Breast epithelium (tissue), 3 donors: ENCODE measurements at regions not wholly inside any gene's neighbourhood (a gene's known extent, or its start where the extent isn't known, plus 50 kb on each side); places are given as distances from the start of the nearest gene placed in this dataset.

ENCODE experiments used
- CTCF ChIP-seq, 3 donors: fragments of 450-650 bp; IDR thresholded peaks; one replicate each; pipeline ENCODE4 v1.5.1; 2016 to 2017; ENCODE audit warnings: antibody characterized with exemption in 3 of 3, mild to moderate bottlenecking in 3 of 3, moderate library complexity in 3 of 3
- POLR2A ChIP-seq: fragments of 450-650 bp; IDR thresholded peaks from one replicate; pipeline ENCODE4 v1.6.1; 2016; ENCODE audit warnings: antibody characterized with exemption, mild to moderate bottlenecking, moderate library complexity
- POLR2AphosphoS5 ChIP-seq, 3 donors: sonication (generic); formaldehyde crosslinking; IDR thresholded peaks; one replicate each; pipeline ENCODE4 v1.6.1; 2017; ENCODE audit warnings: antibody characterized with exemption in 3 of 3

- TF ChIP-seq CTCF (IDR thresholded peaks at IDR 0.05) (no peak), POLR2A (no peak), POLR2AphosphoS5 (IDR thresholded peaks at IDR 0.05) (no peak)
Measured at GRCh38 chr6:23340271-23340670, 770.9 kb downstream of the HDGFL1 start.
